HG02678 (cell line): ENCODE measurements at regions not wholly inside any gene's neighbourhood (a gene's known extent, or its start where the extent isn't known, plus 50 kb on each side); places are given as distances from the start of the nearest gene placed in this dataset.

Source experiments
- ATAC-seq: cut with Tn5 transposase; IDR thresholded peaks from one replicate; pipeline ENCODE4 v1.9.1; 2021; ENCODE audit warnings: mild to moderate bottlenecking, moderate library complexity; ENCODE audit not compliant: unreplicated experiment

- ATAC-seq, result no peak
Observed at GRCh38 chr6:130670142-130670541, 157.1 kb upstream of the SMLR1 start.

GRCh38 chr6:130671119-130671518 is 156.1 kb upstream of the SMLR1 start:
- ATAC-seq, result no peak

- ATAC-seq, result no peak
Observed at GRCh38 chr6:130671577-130671976, 155.6 kb upstream of the SMLR1 start.

GRCh38 chr6:130672153-130672552 is 155.1 kb upstream of the SMLR1 start:
- no peak for ATAC-seq

GRCh38 chr6:130674604-130675003 is 152.6 kb upstream of the SMLR1 start:
- ATAC-seq, result no peak

GRCh38 chr6:130675072-130675471 is 152.1 kb upstream of the SMLR1 start:
- no peak for ATAC-seq

- ATAC-seq, result no peak
Observed at GRCh38 chr6:130676077-130676772, 151.0 kb upstream of the SMLR1 start.

GRCh38 chr6:130676773-130677144 is 150.4 kb upstream of the SMLR1 start:
- ATAC-seq, result no peak

GRCh38 chr6:130677312-130677711 is 149.9 kb upstream of the SMLR1 start:
- ATAC-seq, result no peak

- no peak for ATAC-seq
Observed at GRCh38 chr6:130677766-130678165, 149.4 kb upstream of the SMLR1 start.

GRCh38 chr6:130679684-130680083 is 147.5 kb upstream of the SMLR1 start:
- ATAC-seq, result no peak

- no peak for ATAC-seq
Observed at GRCh38 chr6:130680116-130680515, 147.1 kb upstream of the SMLR1 start.

- no peak for ATAC-seq
Observed at GRCh38 chr6:130681028-130681427, 146.2 kb upstream of the SMLR1 start.

GRCh38 chr6:130682066-130682465 is 145.1 kb upstream of the SMLR1 start:
- no peak for ATAC-seq

GRCh38 chr6:130683761-130684517 is 143.3 kb upstream of the SMLR1 start:
- no peak for ATAC-seq

GRCh38 chr6:130692659-130693058 is 134.5 kb upstream of the SMLR1 start:
- no peak for ATAC-seq

GRCh38 chr6:130693944-130694343 is 133.3 kb upstream of the SMLR1 start:
- no peak for ATAC-seq

GRCh38 chr6:130694606-130695005 is 132.6 kb upstream of the SMLR1 start:
- no peak for ATAC-seq

GRCh38 chr6:130696806-130697205 is 130.4 kb upstream of the SMLR1 start:
- ATAC-seq, result no peak

GRCh38 chr6:130697271-130697994 is 129.8 kb upstream of the SMLR1 start:
- ATAC-seq, result peak; percentile 28

GRCh38 chr6:130697995-130698535 is 129.1 kb upstream of the SMLR1 start:
- ATAC-seq, result peak; percentile 94

GRCh38 chr6:130699742-130700141 is 127.5 kb upstream of the SMLR1 start:
- no peak for ATAC-seq
